GM23338 (cell line): ENCODE measurements at regions not wholly inside any gene's neighbourhood (a gene's known extent, or its start where the extent isn't known, plus 50 kb on each side); places are given as distances from the start of the nearest gene placed in this dataset.

Experiments used
- ATAC-seq: fragments of 200-7000 bp; cut with Tn5 transposase; 3 replicates; pipeline ENCODE4 v1.9.1; 2020
- DNase-seq: peaks from one replicate; pipeline ENCODE4 v3.0.0-alpha.2; 2015; ENCODE audit warnings: low spot score
- H2AFZ ChIP-seq: fragments of 200-600 bp; sonication (generic); 2 replicates; pipeline ENCODE4 v1.8.0; 2016; ENCODE audit warnings: antibody characterized with exemption, mild to moderate bottlenecking, moderate library complexity
- H3F3A ChIP-seq: fragments of 200-600 bp; sonication (generic); replicated peaks from 2 replicates; pipeline ENCODE4 v1.8.0; 2017; ENCODE audit warnings: antibody characterized with exemption, mixed run types, low read depth
- H3K27ac ChIP-seq: fragments of 200-600 bp; sonication (generic); 2 replicates; pipeline ENCODE4 v1.6.1; 2016; ENCODE audit warnings: low read depth
- H3K27me3 ChIP-seq: fragments of 200-600 bp; sonication (generic); 2 replicates; pipeline ENCODE4 v1.8.0; 2016; ENCODE audit warnings: mild to moderate bottlenecking, mixed run types, moderate library complexity; ENCODE audit not compliant: insufficient read depth
- H3K36me3 ChIP-seq: fragments of 200-600 bp; sonication (generic); 2 replicates; pipeline ENCODE4 v1.8.0; 2016; ENCODE audit warnings: mild to moderate bottlenecking; ENCODE audit not compliant: insufficient read depth
- H3K4me1 ChIP-seq: fragments of 200-600 bp; sonication (generic); 2 replicates; pipeline ENCODE4 v1.8.0; 2016; ENCODE audit warnings: mild to moderate bottlenecking, moderate library complexity; ENCODE audit not compliant: insufficient read depth
- H3K4me2 ChIP-seq: fragments of 200-600 bp; sonication (generic); 2 replicates; pipeline ENCODE4 v1.7.1; 2017; ENCODE audit warnings: mixed run types
- H3K4me3 ChIP-seq: fragments of 200-600 bp; sonication (generic); 2 replicates; pipeline ENCODE4 v1.6.1; 2016; ENCODE audit warnings: mixed run types
- H3K79me2 ChIP-seq: fragments of 200-600 bp; sonication (generic); replicated peaks from 2 replicates; pipeline ENCODE4 v1.8.0; 2017; ENCODE audit warnings: mild to moderate bottlenecking; ENCODE audit not compliant: insufficient read depth
- H3K9me2 ChIP-seq: fragments of 200-600 bp; sonication (generic); 2 replicates; pipeline ENCODE4 v1.8.0; 2017; ENCODE audit not compliant: insufficient read depth
- H4K20me1 ChIP-seq: fragments of 200-600 bp; sonication (generic); replicated peaks from 2 replicates; pipeline ENCODE4 v1.8.0; 2017; ENCODE audit warnings: mild to moderate bottlenecking; ENCODE audit not compliant: insufficient read depth
- H3K27ac Mint-ChIP-seq: 2 replicates; pipeline ENCODE4 v1.8.0; 2020; ENCODE audit warnings: inconsistent platforms, mild to moderate bottlenecking, moderate library complexity, mixed read lengths
- H3K27me3 Mint-ChIP-seq: 3 replicates; pipeline ENCODE4 v1.8.0; 2022; ENCODE audit warnings: low read depth, mild to moderate bottlenecking, moderate library complexity, mixed read lengths, inconsistent platforms; ENCODE audit not compliant: insufficient read depth, poor library complexity
- H3K36me3 Mint-ChIP-seq: 3 replicates; pipeline ENCODE4 v1.8.0; 2021; ENCODE audit warnings: low read depth, mild to moderate bottlenecking, inconsistent platforms, moderate library complexity, mixed read lengths
- H3K4me1 Mint-ChIP-seq: 3 replicates; pipeline ENCODE4 v1.8.0; 2020; ENCODE audit warnings: mild to moderate bottlenecking, inconsistent platforms, mixed read lengths
- H3K4me3 Mint-ChIP-seq: 3 replicates; pipeline ENCODE4 v1.8.0; 2021; ENCODE audit warnings: moderate library complexity, mild to moderate bottlenecking, inconsistent platforms, mixed read lengths
- H3K9me3 Mint-ChIP-seq: 3 replicates; pipeline ENCODE4 v1.8.0; 2020; ENCODE audit warnings: moderate library complexity, mild to moderate bottlenecking, inconsistent platforms, mixed read lengths
- CREB1 ChIP-seq: fragments of 250-450 bp; sonication (Bioruptor Pico); IDR thresholded peaks from 2 replicates; pipeline ENCODE4 v1.5.0; 2020; ENCODE audit warnings: low read depth, mild to moderate bottlenecking, moderate library complexity
- EZH2 ChIP-seq: fragments of 200-600 bp; sonication (generic); IDR thresholded peaks from one replicate; pipeline ENCODE4 v1.8.0; 2017; ENCODE audit warnings: antibody characterized with exemption, mild to moderate bottlenecking, low read depth; ENCODE audit not compliant: unreplicated experiment
- EZH2phosphoT487 ChIP-seq: fragments of 200-600 bp; sonication (generic); IDR thresholded peaks from one replicate; pipeline ENCODE4 v1.8.1; 2018; ENCODE audit warnings: antibody characterized with exemption; ENCODE audit not compliant: unreplicated experiment
- JUNB ChIP-seq: IDR thresholded peaks from one replicate; pipeline ENCODE4 v1.6.1; 2016; ENCODE audit warnings: antibody characterized with exemption; ENCODE audit not compliant: unreplicated experiment
- NANOG ChIP-seq: IDR thresholded peaks from 2 replicates; pipeline ENCODE4 v1.6.1; 2016; ENCODE audit warnings: antibody characterized with exemption, borderline replicate concordance
- POLR2AphosphoS5 ChIP-seq: IDR thresholded peaks from 2 replicates; pipeline ENCODE4 v1.6.1; 2016; ENCODE audit warnings: antibody characterized with exemption, low read depth
- STAT1 ChIP-seq: IDR thresholded peaks from one replicate; pipeline ENCODE4 v1.6.1; 2016; ENCODE audit warnings: antibody characterized with exemption; ENCODE audit not compliant: unreplicated experiment
- ZNF114 ChIP-seq: fragments of 250-450 bp; sonication (Bioruptor Pico); IDR thresholded peaks from 2 replicates; pipeline ENCODE4 v1.5.0; 2020; ENCODE audit warnings: mild to moderate bottlenecking, moderate library complexity
- ZNF331 ChIP-seq: fragments of 250-450 bp; sonication (Bioruptor Pico); IDR thresholded peaks from 2 replicates; pipeline ENCODE4 v1.5.0; 2020; ENCODE audit warnings: low read depth, mild to moderate bottlenecking, moderate library complexity
- TF ChIP-seq, protein P1 (sequence below): IDR thresholded peaks from one replicate; pipeline ENCODE4 v1.6.1; 2018; ENCODE audit warnings: antibody characterized with exemption; ENCODE audit not compliant: unreplicated experiment
- TF ChIP-seq, protein P2 (sequence below): IDR thresholded peaks from 2 replicates; pipeline ENCODE4 v1.6.1; 2016; ENCODE audit warnings: antibody characterized with exemption
- TF ChIP-seq, protein P3 (sequence below), 2 experiments: fragments of 200-600 bp in 1 of 2; sonication (generic) in 1 of 2; conservative IDR thresholded peaks; 2 replicates each; pipeline versions ENCODE4 v1.5.1 to v1.6.1; 2016 to 2017; ENCODE audit warnings: antibody characterized with exemption in 2 of 2, low read depth in 2 of 2, mild to moderate bottlenecking in 2 of 2, moderate library complexity in 1 of 2

DNA sequence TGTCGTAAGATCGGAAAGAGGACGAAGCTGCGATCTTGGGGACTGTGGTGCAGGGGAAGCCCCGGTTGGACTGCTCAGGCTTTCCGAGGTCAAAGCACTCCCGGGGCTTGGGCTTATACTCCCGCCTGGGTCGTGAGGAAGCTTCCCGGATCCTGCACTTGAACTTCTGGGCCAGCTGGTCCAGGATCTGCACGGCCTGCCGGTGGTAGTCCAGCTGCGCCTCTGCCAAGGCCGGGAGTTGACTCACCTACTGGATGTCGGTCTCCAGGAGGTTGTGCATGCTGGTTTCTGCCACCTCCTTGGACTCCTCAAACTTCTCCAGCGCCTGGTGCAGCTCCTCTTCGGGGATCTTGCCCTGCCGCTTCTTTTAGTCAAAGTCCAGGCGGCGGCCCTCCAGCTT, 99.2 kb downstream of the KPNA2 start:
- Histone ChIP-seq H3F3A (no peaks in the 10 kb centered on the region), H3K27me3 (no peaks in the 10 kb centered on the region), H3K9me2 (no peaks in the 10 kb centered on the region), H3K4me3 (no peak overlapping the region), H3K79me2 (no peaks in the 10 kb centered on the region), H3K27ac (no peak overlapping the region), H3K4me2 (no peak overlapping the region), H2AFZ (no peak overlapping the region), H3K4me1 (no peaks in the 10 kb centered on the region), H4K20me1 (no peaks in the 10 kb centered on the region), H3K36me3 (no peaks in the 10 kb centered on the region)
- ATAC-seq = no peak
- H3K27ac Mint-ChIP-seq = no peak overlapping the region
- DNase-seq = no peak
- H3K27me3 Mint-ChIP-seq = peaks cover 7% of the 10 kb centered on the region
- no peaks in the 10 kb centered on the region for H3K9me3 Mint-ChIP-seq
- peaks cover 6% of the 10 kb centered on the region; the same call in 2 of the 3 replicates for H3K4me1 Mint-ChIP-seq
- H3K4me3 Mint-ChIP-seq = no peak overlapping the region
- no peak for TF ChIP-seq EZH2
- TF ChIP-seq, protein P1, sequence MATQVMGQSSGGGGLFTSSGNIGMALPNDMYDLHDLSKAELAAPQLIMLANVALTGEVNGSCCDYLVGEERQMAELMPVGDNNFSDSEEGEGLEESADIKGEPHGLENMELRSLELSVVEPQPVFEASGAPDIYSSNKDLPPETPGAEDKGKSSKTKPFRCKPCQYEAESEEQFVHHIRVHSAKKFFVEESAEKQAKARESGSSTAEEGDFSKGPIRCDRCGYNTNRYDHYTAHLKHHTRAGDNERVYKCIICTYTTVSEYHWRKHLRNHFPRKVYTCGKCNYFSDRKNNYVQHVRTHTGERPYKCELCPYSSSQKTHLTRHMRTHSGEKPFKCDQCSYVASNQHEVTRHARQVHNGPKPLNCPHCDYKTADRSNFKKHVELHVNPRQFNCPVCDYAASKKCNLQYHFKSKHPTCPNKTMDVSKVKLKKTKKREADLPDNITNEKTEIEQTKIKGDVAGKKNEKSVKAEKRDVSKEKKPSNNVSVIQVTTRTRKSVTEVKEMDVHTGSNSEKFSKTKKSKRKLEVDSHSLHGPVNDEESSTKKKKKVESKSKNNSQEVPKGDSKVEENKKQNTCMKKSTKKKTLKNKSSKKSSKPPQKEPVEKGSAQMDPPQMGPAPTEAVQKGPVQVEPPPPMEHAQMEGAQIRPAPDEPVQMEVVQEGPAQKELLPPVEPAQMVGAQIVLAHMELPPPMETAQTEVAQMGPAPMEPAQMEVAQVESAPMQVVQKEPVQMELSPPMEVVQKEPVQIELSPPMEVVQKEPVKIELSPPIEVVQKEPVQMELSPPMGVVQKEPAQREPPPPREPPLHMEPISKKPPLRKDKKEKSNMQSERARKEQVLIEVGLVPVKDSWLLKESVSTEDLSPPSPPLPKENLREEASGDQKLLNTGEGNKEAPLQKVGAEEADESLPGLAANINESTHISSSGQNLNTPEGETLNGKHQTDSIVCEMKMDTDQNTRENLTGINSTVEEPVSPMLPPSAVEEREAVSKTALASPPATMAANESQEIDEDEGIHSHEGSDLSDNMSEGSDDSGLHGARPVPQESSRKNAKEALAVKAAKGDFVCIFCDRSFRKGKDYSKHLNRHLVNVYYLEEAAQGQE = no peak
- no peaks in the 10 kb centered on the region for H3K36me3 Mint-ChIP-seq

GRCh38 chr17:68135141-68135887, 99.8 kb downstream of the KPNA2 start:
- no peaks in the 10 kb centered on the region for H3K4me1 ChIP-seq
- TF ChIP-seq, protein P2, sequence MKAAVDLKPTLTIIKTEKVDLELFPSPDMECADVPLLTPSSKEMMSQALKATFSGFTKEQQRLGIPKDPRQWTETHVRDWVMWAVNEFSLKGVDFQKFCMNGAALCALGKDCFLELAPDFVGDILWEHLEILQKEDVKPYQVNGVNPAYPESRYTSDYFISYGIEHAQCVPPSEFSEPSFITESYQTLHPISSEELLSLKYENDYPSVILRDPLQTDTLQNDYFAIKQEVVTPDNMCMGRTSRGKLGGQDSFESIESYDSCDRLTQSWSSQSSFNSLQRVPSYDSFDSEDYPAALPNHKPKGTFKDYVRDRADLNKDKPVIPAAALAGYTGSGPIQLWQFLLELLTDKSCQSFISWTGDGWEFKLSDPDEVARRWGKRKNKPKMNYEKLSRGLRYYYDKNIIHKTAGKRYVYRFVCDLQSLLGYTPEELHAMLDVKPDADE = no peak
- TF ChIP-seq ZNF114 (CRISPR knock-in tag) (no peak), ZNF331 (CRISPR knock-in tag) (no peak), EZH2 (no peak), STAT1 (no peak), CREB1 (CRISPR knock-in tag) (no peak), JUNB (no peak), POLR2AphosphoS5 (no peak), EZH2phosphoT487 (no peak), NANOG (no peak)
- TF ChIP-seq, protein P1 = no peak
- TF ChIP-seq, protein P3, sequence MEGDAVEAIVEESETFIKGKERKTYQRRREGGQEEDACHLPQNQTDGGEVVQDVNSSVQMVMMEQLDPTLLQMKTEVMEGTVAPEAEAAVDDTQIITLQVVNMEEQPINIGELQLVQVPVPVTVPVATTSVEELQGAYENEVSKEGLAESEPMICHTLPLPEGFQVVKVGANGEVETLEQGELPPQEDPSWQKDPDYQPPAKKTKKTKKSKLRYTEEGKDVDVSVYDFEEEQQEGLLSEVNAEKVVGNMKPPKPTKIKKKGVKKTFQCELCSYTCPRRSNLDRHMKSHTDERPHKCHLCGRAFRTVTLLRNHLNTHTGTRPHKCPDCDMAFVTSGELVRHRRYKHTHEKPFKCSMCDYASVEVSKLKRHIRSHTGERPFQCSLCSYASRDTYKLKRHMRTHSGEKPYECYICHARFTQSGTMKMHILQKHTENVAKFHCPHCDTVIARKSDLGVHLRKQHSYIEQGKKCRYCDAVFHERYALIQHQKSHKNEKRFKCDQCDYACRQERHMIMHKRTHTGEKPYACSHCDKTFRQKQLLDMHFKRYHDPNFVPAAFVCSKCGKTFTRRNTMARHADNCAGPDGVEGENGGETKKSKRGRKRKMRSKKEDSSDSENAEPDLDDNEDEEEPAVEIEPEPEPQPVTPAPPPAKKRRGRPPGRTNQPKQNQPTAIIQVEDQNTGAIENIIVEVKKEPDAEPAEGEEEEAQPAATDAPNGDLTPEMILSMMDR (conservative IDR thresholded peaks at IDR 0.05; ENCODE audit: low read depth in 2 of 2) = no peak

More at GRCh38 chr17:68135141-68135887, 99.8 kb downstream of the KPNA2 start:
- no peak for DNase-seq
- H3K79me2 ChIP-seq = no peaks in the 10 kb centered on the region
- H3K4me3 ChIP-seq = no peak overlapping the region
- Mint-ChIP-seq H3K9me3 (no peaks in the 10 kb centered on the region; the same call in 2 of the 3 replicates), H3K4me1 (peaks cover 6% of the 10 kb centered on the region; the same call in 2 of the 3 replicates), H3K4me3 (no peak overlapping the region), H3K27ac (no peak overlapping the region), H3K36me3 (no peaks in the 10 kb centered on the region), H3K27me3 (peaks cover 4% of the 10 kb centered on the region)
- no peak overlapping the region for H2AFZ ChIP-seq
- H3K9me2 ChIP-seq = no peaks in the 10 kb centered on the region
- no peaks in the 10 kb centered on the region for H3K27me3 ChIP-seq
- H3F3A ChIP-seq = no peaks in the 10 kb centered on the region
- H3K4me2 ChIP-seq = no peak overlapping the region
- ATAC-seq = no peak
- no peaks in the 10 kb centered on the region for H4K20me1 ChIP-seq
- H3K27ac ChIP-seq = no peak overlapping the region
- H3K36me3 ChIP-seq = no peaks in the 10 kb centered on the region
